Omental fat pad (tissue), 3 donors: ENCODE measurements at regions not wholly inside any gene's neighbourhood (a gene's known extent, or its start where the extent isn't known, plus 50 kb on each side); places are given as distances from the start of the nearest gene placed in this dataset.

Experiments used
- ATAC-seq: fragments of 150-250 bp; one replicate; pipeline ENCODE4 v1.9.1; 2016; ENCODE audit warnings: mild to moderate bottlenecking, moderate library complexity; ENCODE audit not compliant: low FRiP score
- DNase-seq: peaks from one replicate; pipeline ENCODE4 v3.0.0-alpha.2; 2019; ENCODE audit warnings: low spot score
- TF ChIP-seq, protein P1 (sequence below), 3 donors: fragments of 450-650 bp; IDR thresholded peaks; one replicate each; pipeline ENCODE4 v1.5.1; 2016 to 2017; ENCODE audit warnings: antibody characterized with exemption in 3 of 3, mild to moderate bottlenecking in 3 of 3, moderate library complexity in 2 of 3

DNA sequence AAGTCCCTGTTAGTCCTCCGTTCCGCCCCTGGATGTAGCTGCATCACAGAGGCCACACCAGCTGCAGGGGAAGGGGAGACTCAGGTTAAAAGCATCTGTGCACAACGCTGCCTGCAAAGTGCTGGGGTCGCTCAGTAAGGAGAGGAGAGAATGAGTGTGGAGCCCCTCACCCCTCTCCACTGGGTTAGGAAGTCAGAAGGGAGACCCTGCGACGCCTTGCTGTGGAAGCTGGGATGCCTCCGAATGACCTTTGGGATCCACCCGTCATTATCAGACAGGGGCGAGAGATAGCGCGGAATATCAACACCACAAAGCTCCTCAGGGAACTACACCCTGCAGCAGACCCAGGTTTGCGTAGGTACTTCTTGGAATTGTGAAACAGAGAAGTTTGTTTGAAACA, 167.7 kb upstream of the SHH start:
- no peak for ATAC-seq
- DNase-seq: no peak

DNA sequence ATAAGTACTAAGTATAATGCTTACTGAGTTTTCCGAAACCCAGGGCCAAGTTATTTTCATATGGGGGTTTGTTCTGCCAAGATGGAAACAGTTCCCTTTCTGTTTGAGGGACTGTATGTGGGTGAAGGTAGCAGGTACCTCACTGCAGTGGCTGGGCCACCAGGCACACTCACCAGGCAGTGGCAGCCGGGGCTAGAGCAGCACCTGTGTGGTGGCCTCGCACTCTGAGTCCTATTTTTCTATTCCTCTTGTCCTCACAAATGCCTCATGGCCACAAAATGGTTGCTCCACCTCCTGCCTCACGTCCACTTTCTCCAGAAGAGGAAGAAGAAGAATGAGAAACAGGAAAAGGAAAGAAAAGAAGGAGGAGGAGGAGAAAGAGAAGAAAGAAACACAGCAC, 167.3 kb upstream of the SHH start:
- no peak for DNase-seq
- TF ChIP-seq, protein P1, sequence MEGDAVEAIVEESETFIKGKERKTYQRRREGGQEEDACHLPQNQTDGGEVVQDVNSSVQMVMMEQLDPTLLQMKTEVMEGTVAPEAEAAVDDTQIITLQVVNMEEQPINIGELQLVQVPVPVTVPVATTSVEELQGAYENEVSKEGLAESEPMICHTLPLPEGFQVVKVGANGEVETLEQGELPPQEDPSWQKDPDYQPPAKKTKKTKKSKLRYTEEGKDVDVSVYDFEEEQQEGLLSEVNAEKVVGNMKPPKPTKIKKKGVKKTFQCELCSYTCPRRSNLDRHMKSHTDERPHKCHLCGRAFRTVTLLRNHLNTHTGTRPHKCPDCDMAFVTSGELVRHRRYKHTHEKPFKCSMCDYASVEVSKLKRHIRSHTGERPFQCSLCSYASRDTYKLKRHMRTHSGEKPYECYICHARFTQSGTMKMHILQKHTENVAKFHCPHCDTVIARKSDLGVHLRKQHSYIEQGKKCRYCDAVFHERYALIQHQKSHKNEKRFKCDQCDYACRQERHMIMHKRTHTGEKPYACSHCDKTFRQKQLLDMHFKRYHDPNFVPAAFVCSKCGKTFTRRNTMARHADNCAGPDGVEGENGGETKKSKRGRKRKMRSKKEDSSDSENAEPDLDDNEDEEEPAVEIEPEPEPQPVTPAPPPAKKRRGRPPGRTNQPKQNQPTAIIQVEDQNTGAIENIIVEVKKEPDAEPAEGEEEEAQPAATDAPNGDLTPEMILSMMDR (IDR thresholded peaks at IDR 0.05): no peak
- no peak for ATAC-seq

More for the DNA sequence above, 167.7 kb upstream of the SHH start:
- TF ChIP-seq, protein P1 (IDR thresholded peaks at IDR 0.05): no peak

DNA sequence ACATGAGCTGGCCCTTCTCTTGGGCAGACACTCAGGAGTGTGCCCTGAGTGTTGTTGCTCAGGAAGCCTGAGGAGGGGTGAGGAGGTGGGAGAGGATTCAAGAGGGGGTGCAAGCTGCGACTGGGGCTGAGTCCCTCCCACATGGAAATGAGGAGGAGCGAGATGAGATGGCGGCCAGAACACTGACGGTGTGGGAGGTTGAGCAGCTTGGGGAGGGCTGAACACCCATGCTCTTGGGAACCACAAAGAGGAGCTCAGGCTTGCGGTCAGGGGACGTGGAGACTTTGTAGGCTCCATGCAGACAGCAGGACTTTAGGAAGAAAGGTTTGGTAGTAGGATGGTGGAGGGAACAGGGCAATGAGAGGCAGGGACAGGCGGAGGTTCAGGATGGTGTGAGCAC, 163.2 kb upstream of the SHH start:
- no peak for ATAC-seq
- DNase-seq: no peak
- TF ChIP-seq, protein P1 (IDR thresholded peaks at IDR 0.05): no peak

DNA sequence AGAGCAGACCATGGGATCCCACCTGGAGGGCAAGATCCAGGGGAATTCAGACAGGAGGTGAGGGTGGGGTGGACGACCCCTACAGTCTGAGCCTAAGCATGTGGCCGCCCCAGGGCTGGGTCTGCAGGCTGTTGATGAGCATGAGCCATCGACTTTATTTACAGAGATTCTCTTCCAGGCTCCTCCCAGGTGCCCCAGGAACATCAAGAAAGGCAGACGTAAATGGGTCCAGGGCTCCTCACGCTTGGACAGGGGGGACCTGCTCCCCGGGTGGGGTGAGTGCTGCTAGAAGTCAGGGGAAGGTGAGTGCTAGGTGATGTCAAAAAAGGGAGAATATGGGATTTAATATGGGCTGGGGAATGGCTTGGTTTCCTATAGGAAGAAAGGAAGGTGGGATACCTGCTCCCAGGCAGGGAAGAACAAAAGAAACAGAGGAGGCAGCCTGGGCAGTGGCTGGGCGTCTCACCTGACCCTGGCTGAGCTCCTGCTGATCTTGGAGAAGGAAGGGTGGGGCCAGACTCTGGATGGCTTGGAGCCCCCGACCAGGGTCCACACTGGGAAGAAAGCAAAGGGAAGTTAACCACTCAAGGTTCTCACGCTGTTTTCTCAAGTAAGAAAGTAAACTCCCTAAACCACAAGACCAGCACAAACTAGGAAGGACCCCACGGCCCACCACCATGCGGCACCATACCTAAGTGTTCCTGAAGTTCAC, 162.1 kb upstream of the SHH start:
- no peak for ATAC-seq
- DNase-seq: no peak
- TF ChIP-seq, protein P1 (IDR thresholded peaks at IDR 0.05): no peak

DNA sequence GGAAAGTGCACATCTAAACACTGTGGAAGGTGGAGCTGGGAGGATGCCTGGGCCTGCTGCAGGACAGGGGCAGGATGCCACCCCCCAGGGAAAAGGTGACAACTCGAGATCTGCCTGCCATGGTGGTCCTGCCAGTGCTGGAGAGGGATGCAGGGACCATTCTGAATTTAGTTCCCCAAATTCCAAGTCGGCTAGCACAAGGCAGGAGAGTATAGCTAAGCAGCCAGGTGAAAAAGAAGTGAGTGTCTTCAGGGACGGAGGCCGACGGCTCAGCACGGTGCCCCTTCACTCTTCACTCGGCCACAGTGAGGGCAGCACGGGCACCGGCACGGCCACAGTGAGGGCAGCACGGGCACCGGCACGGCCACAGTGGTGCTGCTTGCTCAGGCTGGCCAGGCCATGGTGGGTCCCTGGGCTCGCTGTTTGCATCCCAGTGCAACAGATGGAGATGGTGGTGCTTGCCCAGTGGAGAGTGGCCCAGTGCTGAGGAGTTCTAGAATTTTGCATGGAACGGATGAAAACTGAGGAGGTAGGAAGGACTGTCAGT, 161.3 kb upstream of the SHH start:
- TF ChIP-seq, protein P1 (IDR thresholded peaks at IDR 0.05): no peak
- no peak for DNase-seq
- ATAC-seq: no peak

DNA sequence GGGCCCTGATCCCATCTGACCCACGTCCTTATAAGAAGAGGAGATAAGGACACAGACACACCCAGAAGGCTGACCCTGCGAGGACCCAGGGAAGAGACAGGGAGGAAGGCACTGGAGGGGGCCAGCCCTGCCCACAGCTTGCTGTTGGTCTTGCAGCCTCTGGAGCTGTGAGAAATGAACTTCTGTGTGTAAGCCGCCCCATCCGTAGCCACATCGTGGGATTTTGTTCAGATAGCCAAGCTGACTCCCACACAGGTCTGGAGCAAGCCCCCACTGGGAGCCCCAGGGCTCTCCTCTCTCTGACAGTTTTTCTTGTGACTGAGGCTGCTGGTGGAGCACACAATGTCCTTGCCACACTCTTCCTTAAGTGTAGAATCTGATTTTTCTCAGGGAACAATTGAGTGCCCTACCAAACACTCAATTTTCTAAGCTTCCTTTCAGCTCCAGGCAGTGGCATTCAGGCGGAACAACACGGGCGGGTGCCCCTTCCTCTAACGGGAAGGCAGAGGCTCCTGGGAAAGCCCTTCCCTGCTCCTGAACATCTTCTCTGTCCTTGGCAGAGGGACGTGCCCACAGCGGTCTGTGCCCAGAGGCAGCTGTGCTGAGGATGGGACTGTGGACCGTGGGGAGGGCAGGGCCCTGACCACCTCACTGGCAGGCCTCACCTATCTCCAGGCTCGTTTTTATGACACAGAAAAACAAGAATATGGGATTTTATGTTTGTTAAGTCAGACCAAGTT, 160.6 kb upstream of the SHH start:
- ATAC-seq (no peak), DNase-seq (no peak)
- TF ChIP-seq, protein P1 (IDR thresholded peaks at IDR 0.05): no peak
